Gastroesophageal sphincter (tissue), 4 donors: ENCODE measurements at regions not wholly inside any gene's neighbourhood (a gene's known extent, or its start where the extent isn't known, plus 50 kb on each side); places are given as distances from the start of the nearest gene placed in this dataset.

Source experiments
- ATAC-seq: fragments of 150-250 bp; one replicate; pipeline ENCODE4 v1.9.1; 2016; ENCODE audit warnings: mild to moderate bottlenecking, moderate library complexity
- H3K27ac ChIP-seq, 4 donors: fragments of 200-600 bp; sonication (generic) in 3 of 4; 1 replicate in 3 of 4; 2 replicates in 1 of 4; pipeline ENCODE4 v1.5.1; 2016 to 2019
- H3K27me3 ChIP-seq: fragments of 200-600 bp; sonication (generic); one replicate; pipeline ENCODE4 v1.5.1; 2019
- H3K36me3 ChIP-seq, 2 donors: fragments of 200-600 bp; sonication (generic); one replicate each; pipeline ENCODE4 v1.5.1; 2019; ENCODE audit warnings: control low read depth in 1 of 2
- H3K4me1 ChIP-seq, 3 donors: fragments of 200-600 bp; sonication (generic); 1 replicate in 2 of 3; 2 replicates in 1 of 3; pipeline ENCODE4 v1.5.1; 2016 to 2019; ENCODE audit warnings: control low read depth in 2 of 3
- H3K4me3 ChIP-seq, 2 donors: fragments of 200-600 bp; sonication (generic); one replicate each; pipeline ENCODE4 v1.5.1; 2019; ENCODE audit warnings: mild to moderate bottlenecking in 1 of 2, moderate library complexity in 1 of 2
- H3K9me3 ChIP-seq, 3 donors: fragments of 200-600 bp; sonication (generic); one replicate each; pipeline ENCODE4 v1.5.1; 2017 to 2019; ENCODE audit warnings: control low read depth in 2 of 3
- EP300 ChIP-seq: sonication (generic); formaldehyde crosslinking; IDR thresholded peaks from one replicate; pipeline ENCODE4 v1.6.1; 2017; ENCODE audit warnings: antibody characterized with exemption, mild to moderate bottlenecking
- POLR2A ChIP-seq, 2 donors: fragments of 450-650 bp; IDR thresholded peaks; one replicate each; pipeline ENCODE4 v1.6.1; 2017; ENCODE audit warnings: antibody characterized with exemption in 2 of 2, mild to moderate bottlenecking in 2 of 2, moderate library complexity in 1 of 2
- POLR2AphosphoS5 ChIP-seq: sonication (generic); formaldehyde crosslinking; IDR thresholded peaks from one replicate; pipeline ENCODE4 v1.6.1; 2017; ENCODE audit warnings: antibody characterized with exemption
- WGBS, 2 donors: methylation state at CpG; one replicate each; pipeline ENCODE4 v1.1.5; 2018; ENCODE audit warnings: low coverage in 1 of 2; 5-methylcytosine and 5-hydroxymethylcytosine counted together
- TF ChIP-seq, protein P1 (sequence below), 4 experiments: fragments of 200-600 bp in 2 of 4; fragments of 450-650 bp in 2 of 4; sonication (generic) in 1 of 4; IDR thresholded peaks; one replicate each; pipeline ENCODE4 v1.5.1; 2017 to 2019; ENCODE audit warnings: antibody characterized with exemption in 4 of 4, mild to moderate bottlenecking in 2 of 4, moderate library complexity in 2 of 4

DNA sequence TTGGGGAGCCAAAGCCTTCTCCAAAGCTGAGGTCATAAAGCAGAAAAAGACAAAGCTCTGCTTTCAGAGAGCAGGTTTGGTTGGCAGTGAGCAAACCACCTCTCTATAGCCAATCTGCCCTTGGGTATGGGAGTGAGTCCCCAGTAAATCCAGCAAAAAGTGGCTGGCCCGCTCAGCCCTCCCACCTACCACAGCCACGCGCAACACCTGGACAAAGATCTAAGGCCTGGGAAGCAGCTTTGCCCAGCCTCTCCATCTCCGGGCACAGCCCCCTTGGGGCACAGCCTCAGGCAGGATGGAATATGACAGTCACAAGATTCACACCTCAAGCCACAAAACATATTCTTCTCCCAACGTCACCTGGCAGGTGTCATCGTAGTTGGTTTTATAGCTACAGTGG, 211.7 kb upstream of the EEA1 start:
- H3K36me3 ChIP-seq: no peaks in the 10 kb centered on the region
- WGBS, 2 donors: 95 to 97% methylated on average over 6 of the region's 6 CpGs

DNA sequence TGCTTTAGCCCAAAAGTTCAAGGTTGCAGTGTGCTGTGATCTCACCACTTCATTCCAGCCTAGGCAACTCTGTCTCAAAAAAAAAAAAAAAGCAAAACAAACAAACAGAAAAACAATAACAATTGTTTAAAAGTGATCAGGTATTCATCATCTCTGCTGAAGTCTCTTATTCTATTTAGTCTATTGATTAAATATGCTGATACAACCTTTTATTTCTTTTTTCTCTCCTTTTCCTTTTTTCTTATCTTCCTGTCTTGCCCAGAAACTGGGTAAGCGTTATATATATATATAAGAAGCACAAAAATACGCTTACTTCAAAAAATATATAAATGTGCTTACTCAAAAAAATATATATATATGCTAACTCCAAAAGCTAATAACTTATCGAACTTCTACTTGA, 213.8 kb upstream of the EEA1 start:
- no peak for ATAC-seq
- no peak overlapping the region for H3K4me3 ChIP-seq
- TF ChIP-seq EP300 (no peak), POLR2A (IDR thresholded peaks at IDR 0.05) (no peak), POLR2AphosphoS5 (no peak)
- TF ChIP-seq, protein P1, sequence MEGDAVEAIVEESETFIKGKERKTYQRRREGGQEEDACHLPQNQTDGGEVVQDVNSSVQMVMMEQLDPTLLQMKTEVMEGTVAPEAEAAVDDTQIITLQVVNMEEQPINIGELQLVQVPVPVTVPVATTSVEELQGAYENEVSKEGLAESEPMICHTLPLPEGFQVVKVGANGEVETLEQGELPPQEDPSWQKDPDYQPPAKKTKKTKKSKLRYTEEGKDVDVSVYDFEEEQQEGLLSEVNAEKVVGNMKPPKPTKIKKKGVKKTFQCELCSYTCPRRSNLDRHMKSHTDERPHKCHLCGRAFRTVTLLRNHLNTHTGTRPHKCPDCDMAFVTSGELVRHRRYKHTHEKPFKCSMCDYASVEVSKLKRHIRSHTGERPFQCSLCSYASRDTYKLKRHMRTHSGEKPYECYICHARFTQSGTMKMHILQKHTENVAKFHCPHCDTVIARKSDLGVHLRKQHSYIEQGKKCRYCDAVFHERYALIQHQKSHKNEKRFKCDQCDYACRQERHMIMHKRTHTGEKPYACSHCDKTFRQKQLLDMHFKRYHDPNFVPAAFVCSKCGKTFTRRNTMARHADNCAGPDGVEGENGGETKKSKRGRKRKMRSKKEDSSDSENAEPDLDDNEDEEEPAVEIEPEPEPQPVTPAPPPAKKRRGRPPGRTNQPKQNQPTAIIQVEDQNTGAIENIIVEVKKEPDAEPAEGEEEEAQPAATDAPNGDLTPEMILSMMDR (IDR thresholded peaks at IDR 0.05): no peak
- H3K4me1 ChIP-seq: peaks cover 0 to 31% (median 3%) of the 10 kb centered on the region in 3 donors
- 93 to 96% methylated on average over 3 of the region's 3 CpGs for WGBS, 2 donors
- no peaks in the 10 kb centered on the region for H3K36me3 ChIP-seq
- no peaks in the 10 kb centered on the region for H3K27me3 ChIP-seq
- no peak overlapping the region for H3K27ac ChIP-seq
- H3K9me3 ChIP-seq: no peaks in the 10 kb centered on the region

More for the DNA sequence above, 211.7 kb upstream of the EEA1 start:
- no peak overlapping the region for H3K4me3 ChIP-seq
- H3K9me3 ChIP-seq: no peaks in the 10 kb centered on the region
- H3K27ac ChIP-seq: no peak overlapping the region
- no peaks in the 10 kb centered on the region for H3K27me3 ChIP-seq
- no peak for ATAC-seq
- no peak for TF ChIP-seq EP300
- TF ChIP-seq, protein P1 (IDR thresholded peaks at IDR 0.05): no peak
- TF ChIP-seq POLR2AphosphoS5: no peak
- TF ChIP-seq POLR2A (IDR thresholded peaks at IDR 0.05): no peak
- peaks cover 0 to 46% (median 3%) of the 10 kb centered on the region in 3 donors for H3K4me1 ChIP-seq

DNA sequence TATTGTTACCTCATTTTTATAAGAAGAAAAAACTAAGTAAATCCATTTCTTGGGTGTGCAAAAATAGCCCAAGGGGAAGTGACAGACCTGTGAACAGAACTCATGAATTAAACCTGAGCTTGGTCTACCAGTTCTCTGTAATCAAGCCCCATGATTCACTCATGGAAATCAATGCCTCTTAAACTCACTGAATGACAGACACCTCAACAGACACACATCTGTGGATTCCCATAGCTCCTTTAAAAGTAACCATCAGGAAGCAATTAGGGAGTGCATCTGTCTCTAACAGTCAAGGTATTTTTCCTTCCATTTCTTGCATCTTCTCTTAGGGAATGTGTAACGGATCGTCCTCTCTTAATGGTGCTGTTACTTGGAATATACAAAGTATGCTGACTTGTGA, 215.0 kb upstream of the EEA1 start:
- no peak for TF ChIP-seq POLR2A (IDR thresholded peaks at IDR 0.05)
- no peak for TF ChIP-seq POLR2AphosphoS5
- TF ChIP-seq, protein P1 (IDR thresholded peaks at IDR 0.05): no peak
- no peak for TF ChIP-seq EP300
- no peak overlapping the region for H3K27ac ChIP-seq
- H3K4me1 ChIP-seq: peaks cover 0 to 18% (median 3%) of the 10 kb centered on the region in 3 donors
- ATAC-seq: no peak
- WGBS, 2 donors: 48 to 83% methylated on average over 2 of the region's 2 CpGs
- H3K27me3 ChIP-seq: no peaks in the 10 kb centered on the region
- no peaks in the 10 kb centered on the region for H3K36me3 ChIP-seq
- no peak overlapping the region for H3K4me3 ChIP-seq
- H3K9me3 ChIP-seq: no peaks in the 10 kb centered on the region

DNA sequence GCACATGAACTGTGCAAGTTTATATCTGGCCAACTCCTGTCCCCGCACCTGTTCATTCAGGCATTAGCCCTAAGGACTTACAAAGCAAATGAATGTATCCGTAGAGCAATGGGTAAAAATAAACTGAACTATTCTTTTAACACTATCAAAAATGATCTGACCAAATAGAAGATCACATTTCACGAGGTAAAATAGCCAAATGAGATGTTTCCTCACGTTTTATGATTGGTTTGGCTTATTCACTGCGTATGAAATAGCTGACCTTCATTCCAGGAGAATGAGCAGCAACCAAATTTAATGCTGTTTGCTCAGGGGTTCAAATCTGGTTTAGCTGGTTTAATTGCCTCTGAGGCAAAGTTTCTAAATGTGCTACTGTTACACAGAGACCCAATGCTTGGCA, 216.0 kb upstream of the EEA1 start:
- no peak for TF ChIP-seq POLR2A (IDR thresholded peaks at IDR 0.05)
- TF ChIP-seq EP300: no peak
- TF ChIP-seq, protein P1 (IDR thresholded peaks at IDR 0.05): no peak
- TF ChIP-seq POLR2AphosphoS5: no peak
- WGBS, 2 donors: 41 to 58% methylated on average over 4 to 5 of the region's 5 CpGs
- Histone ChIP-seq H3K27ac (no peak overlapping the region), H3K4me1 (peaks cover 0 to 14% (median 3%) of the 10 kb centered on the region in 3 donors), H3K4me3 (no peak overlapping the region), H3K27me3 (no peaks in the 10 kb centered on the region), H3K36me3 (no peaks in the 10 kb centered on the region), H3K9me3 (no peaks in the 10 kb centered on the region)
- no peak for ATAC-seq

DNA sequence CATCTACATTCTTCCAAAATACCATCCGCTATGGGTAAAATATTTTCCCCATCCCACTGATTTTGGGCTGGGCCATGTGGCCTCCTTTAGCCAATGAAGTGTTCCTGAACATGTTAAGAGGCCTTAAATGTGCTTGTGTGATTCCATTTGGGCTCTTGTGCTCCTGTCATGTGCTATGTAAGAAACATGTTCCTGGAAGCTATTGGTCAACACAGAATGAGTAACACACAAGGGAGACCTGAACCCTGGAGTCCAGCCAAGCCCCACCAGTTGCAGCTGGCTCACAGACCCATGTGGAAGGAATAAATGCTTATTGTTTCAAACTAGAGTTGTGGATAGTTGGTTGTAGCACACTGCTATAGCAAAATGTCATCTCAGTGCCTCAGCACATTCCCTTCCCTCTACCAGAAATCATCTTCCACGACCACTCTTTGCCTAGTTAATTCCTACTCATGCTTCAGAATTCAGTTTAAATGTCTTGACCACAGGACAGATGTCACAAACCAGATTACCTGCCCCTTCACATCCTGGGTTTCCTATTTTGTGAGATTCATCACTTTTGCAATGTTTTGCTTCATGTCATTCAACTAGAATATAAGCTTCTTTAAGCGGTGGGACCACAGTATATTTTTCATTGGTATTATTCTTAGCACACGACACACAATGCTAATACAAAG, 217.3 kb upstream of the EEA1 start:
- Histone ChIP-seq H3K9me3 (no peaks in the 10 kb centered on the region), H3K27me3 (no peaks in the 10 kb centered on the region), H3K4me1 (peaks cover 0 to 14% (median 6%) of the 10 kb centered on the region in 3 donors), H3K4me3 (no peak overlapping the region), H3K27ac (no peak overlapping the region), H3K36me3 (no peaks in the 10 kb centered on the region)
- WGBS, 2 donors: 86 to 93% methylated on average over 2 to 4 of the region's 4 CpGs
- no peak for TF ChIP-seq POLR2AphosphoS5
- no peak for TF ChIP-seq POLR2A (IDR thresholded peaks at IDR 0.05)
- TF ChIP-seq, protein P1 (IDR thresholded peaks at IDR 0.05): no peak
- no peak for TF ChIP-seq EP300
- ATAC-seq: no peak
